Peyer's patch (tissue), 4 donors: ENCODE measurements at regions not wholly inside any gene's neighbourhood (a gene's known extent, or its start where the extent isn't known, plus 50 kb on each side); places are given as distances from the start of the nearest gene placed in this dataset.

Experiments used
- POLR2A ChIP-seq, 2 donors: fragments of 450-650 bp; IDR thresholded peaks; one replicate each; pipeline ENCODE4 v1.5.1; 2017; ENCODE audit warnings: antibody characterized with exemption in 2 of 2, mild to moderate bottlenecking in 2 of 2, moderate library complexity in 2 of 2
- TF ChIP-seq, protein P1 (sequence below), 6 experiments: fragments of 450-650 bp in 4 of 6; fragments of 200-600 bp in 2 of 6; sonication (generic) in 1 of 6; IDR thresholded peaks; one replicate each; pipeline ENCODE4 v1.5.1; 2017 to 2019; ENCODE audit warnings: antibody characterized with exemption in 6 of 6, mild to moderate bottlenecking in 3 of 6, moderate library complexity in 1 of 6

DNA sequence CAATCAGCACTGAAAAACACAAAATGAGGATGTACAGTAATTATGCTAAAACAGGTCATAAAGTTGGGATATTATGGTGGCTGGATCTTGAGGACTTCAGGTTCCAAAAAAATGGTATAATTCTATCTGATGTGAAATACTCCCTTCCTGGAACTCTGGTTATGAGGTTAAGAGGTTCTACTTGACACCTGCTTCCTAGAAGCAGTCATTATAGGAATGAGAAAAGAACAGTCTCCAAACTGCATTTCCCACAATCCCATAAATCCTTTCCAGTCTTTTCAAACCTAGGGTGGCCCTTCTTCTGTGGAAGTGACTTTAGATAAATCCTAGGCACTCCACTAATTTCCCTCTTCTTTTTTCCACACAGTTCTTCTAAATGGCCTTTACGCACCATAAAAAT, 63.7 kb upstream of the OR10AD1 start:
- TF ChIP-seq, protein P1, sequence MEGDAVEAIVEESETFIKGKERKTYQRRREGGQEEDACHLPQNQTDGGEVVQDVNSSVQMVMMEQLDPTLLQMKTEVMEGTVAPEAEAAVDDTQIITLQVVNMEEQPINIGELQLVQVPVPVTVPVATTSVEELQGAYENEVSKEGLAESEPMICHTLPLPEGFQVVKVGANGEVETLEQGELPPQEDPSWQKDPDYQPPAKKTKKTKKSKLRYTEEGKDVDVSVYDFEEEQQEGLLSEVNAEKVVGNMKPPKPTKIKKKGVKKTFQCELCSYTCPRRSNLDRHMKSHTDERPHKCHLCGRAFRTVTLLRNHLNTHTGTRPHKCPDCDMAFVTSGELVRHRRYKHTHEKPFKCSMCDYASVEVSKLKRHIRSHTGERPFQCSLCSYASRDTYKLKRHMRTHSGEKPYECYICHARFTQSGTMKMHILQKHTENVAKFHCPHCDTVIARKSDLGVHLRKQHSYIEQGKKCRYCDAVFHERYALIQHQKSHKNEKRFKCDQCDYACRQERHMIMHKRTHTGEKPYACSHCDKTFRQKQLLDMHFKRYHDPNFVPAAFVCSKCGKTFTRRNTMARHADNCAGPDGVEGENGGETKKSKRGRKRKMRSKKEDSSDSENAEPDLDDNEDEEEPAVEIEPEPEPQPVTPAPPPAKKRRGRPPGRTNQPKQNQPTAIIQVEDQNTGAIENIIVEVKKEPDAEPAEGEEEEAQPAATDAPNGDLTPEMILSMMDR (IDR thresholded peaks at IDR 0.05): no peak
- no peak for TF ChIP-seq POLR2A (IDR thresholded peaks at IDR 0.05)
